ENCODE measurements at regions not wholly inside any gene's neighbourhood (a gene's known extent, or its start where the extent isn't known, plus 50 kb on each side); places are given as distances from the start of the nearest gene placed in this dataset.

DNA sequence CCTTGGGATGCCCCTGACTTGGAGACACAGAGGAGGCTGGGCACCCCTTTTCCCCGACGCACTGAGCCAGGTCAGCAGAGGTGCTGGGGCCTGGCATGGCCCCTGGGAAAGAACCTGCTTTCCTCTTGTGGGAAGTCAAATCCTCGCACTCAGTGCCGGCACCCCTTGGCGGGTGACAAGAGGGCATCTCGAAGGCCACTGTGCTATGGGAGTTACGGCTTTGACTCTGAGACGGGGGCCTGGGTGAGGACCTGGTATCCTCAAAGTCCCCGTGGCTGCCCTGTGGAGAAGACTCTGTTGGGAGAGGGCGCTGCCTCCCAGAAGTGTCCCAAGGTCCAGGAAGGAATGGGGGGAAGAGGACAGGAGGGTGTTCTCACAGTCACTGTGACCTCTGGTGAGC, 117.0 kb downstream of the METRNL start:
- no peak for DNase-seq
- Mint-ChIP-seq H3K36me3 (ENCODE audit: low read depth) (no peaks in the 10 kb centered on the region), H3K27ac (no peak overlapping the region), H3K4me1 (peaks cover 7% of the 10 kb centered on the region), H3K27me3 (ENCODE audit: low read depth, poor library complexity) (peaks cover 22% of the 10 kb centered on the region), H3K9me3 (peaks cover 34% of the 10 kb centered on the region), H3K4me3 (no peak overlapping the region)
- TF ChIP-seq, protein P1, sequence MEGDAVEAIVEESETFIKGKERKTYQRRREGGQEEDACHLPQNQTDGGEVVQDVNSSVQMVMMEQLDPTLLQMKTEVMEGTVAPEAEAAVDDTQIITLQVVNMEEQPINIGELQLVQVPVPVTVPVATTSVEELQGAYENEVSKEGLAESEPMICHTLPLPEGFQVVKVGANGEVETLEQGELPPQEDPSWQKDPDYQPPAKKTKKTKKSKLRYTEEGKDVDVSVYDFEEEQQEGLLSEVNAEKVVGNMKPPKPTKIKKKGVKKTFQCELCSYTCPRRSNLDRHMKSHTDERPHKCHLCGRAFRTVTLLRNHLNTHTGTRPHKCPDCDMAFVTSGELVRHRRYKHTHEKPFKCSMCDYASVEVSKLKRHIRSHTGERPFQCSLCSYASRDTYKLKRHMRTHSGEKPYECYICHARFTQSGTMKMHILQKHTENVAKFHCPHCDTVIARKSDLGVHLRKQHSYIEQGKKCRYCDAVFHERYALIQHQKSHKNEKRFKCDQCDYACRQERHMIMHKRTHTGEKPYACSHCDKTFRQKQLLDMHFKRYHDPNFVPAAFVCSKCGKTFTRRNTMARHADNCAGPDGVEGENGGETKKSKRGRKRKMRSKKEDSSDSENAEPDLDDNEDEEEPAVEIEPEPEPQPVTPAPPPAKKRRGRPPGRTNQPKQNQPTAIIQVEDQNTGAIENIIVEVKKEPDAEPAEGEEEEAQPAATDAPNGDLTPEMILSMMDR (IDR thresholded peaks at IDR 0.05) = no peak

DNA sequence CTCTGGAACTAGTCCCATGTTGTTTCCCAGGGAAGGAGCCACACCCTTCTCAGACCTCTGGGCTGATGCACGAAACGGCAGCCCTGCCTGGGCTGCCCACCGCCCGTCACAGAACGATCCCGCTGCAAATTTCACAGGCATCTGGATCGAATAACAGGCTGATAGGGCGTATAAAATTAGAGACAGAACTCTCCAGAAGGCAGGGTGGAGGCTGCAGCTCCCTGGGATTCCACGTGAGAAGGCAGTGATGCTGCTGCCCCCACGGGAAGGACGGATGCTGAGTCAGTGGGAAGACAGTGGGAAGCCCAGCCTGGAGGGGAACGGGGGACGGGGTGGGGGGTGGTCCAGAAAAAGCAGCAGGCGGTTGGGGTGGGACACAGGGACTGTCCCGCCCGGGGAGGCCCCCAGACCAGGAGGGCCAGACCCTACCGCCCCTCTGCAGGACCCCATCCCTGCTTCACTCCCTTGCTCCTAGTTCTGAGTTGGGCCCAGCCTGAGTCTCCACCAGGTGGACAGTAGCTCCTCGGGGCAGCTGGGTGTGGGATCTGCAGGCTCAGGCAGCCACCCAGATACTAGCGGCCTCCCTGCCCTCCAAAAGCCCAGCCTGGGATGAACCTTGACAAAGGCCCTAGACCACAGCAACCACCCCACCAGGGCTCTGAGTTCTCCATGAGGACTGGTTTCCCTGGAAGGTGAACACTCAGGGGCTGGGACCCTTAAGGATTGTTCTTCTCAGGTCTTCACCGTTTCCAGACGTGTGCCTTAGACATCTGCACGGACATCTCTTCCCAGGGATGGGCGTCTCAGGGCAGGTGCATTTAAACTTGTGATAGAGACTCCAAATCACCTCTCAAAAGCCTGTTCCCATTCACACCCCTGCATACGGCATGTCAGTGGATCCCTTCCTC, 117.8 kb downstream of the METRNL start:
- Mint-ChIP-seq H3K27me3 (ENCODE audit: low read depth, poor library complexity) (peaks cover 26% of the 10 kb centered on the region), H3K36me3 (ENCODE audit: low read depth) (no peaks in the 10 kb centered on the region), H3K4me1 (peaks cover 15% of the 10 kb centered on the region), H3K4me3 (no peak overlapping the region), H3K9me3 (peaks cover 34% of the 10 kb centered on the region), H3K27ac (no peak overlapping the region)
- no peak for DNase-seq
- TF ChIP-seq, protein P1 (IDR thresholded peaks at IDR 0.05) = no peak

DNA sequence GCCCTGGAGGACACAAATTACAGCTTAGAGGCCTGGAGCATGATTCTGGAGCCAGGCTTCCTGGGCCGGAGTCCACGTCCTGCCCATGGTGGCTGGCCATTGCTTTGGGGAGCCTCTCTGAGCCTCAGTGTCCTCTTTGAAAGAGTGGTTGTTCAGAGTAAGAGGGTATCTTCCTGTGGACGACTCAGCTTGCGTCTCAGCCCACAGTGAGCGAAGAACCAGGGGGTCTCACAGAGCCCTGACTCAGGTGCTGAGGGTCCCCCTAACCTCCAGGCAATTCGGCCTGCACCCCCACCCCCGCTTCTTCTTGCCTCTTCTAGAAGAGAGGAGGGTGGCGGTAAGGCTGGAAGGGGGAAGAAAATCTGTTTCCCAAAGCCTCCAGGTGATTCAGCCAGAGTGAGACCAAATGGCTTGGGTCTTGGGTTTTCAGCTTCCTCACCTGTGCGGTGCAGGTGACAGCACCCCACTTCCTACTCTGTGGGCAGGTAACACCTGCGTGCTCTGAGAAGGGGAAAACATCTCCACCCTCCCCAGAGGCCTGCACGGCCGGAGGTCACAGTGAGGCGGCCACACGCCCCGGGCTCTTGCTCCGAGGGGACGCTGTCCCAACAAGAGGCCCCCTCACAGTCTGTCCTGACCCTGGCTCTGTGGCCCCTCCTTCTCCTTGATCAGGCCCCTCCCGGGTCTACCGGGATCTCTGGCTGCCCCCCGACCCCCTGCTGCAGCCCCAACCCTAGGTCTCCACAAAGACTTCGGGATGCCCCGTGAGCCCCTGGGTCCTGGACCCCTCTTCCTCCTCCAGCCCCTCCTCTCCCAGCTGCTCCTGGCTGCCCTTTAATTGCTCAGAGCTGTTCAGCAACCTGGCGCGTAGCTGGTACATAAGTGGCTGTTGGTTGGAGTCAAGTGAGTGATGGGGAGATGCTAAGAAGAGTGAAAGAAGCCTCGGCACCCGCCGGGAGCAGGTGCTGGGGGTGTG, 119.2 kb downstream of the METRNL start:
- no peak overlapping the region for H3K4me3 Mint-ChIP-seq
- H3K27me3 Mint-ChIP-seq (ENCODE audit: low read depth, poor library complexity) = peaks cover 32% of the 10 kb centered on the region
- peaks cover 39% of the 10 kb centered on the region for H3K9me3 Mint-ChIP-seq
- TF ChIP-seq, protein P1 (IDR thresholded peaks at IDR 0.05) = no peak
- H3K4me1 Mint-ChIP-seq = peaks cover 19% of the 10 kb centered on the region
- no peak for DNase-seq
- no peak overlapping the region for H3K27ac Mint-ChIP-seq
- H3K36me3 Mint-ChIP-seq (ENCODE audit: low read depth) = no peaks in the 10 kb centered on the region

DNA sequence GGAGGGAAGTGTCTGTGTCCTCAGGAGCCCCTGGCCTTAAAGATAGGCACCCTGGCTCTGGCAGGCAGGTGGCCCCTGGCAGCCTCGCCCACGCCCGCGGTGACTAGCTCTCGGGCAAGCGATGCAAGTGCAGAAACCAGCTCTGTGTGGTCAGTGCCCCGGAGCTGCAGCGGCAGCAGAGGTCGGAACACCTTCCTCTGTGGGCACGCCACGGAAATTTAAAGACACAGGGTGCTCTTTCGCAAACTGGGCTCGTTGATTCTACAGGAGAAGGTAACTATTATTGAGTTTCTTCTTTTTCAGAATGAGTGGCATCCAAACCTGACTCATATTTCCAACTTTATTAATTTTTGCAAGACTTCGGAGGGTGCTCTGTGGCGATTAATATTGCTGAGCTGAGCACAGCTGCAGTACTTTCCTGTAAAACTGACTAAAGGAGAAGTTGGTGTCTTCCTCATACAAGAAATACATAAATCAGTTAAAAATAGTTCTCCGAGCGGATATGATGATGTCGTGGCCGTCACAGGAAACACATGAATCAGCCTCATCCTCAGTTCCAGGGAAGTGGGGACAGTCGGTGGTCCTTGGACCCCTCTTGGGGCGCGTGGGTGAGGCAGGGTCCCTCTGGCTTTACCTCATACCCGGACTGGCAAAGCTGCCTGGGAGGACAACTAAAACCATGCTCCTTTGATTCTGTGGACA, 120.2 kb downstream of the METRNL start:
- H3K27me3 Mint-ChIP-seq (ENCODE audit: low read depth, poor library complexity) = peaks cover 29% of the 10 kb centered on the region
- TF ChIP-seq, protein P1 (IDR thresholded peaks at IDR 0.05) = no peak
- peaks cover 39% of the 10 kb centered on the region for H3K9me3 Mint-ChIP-seq
- H3K4me1 Mint-ChIP-seq = peaks cover 19% of the 10 kb centered on the region
- H3K27ac Mint-ChIP-seq = no peak overlapping the region
- H3K36me3 Mint-ChIP-seq (ENCODE audit: low read depth) = no peaks in the 10 kb centered on the region
- H3K4me3 Mint-ChIP-seq = no peak overlapping the region
- no peak for DNase-seq

DNA sequence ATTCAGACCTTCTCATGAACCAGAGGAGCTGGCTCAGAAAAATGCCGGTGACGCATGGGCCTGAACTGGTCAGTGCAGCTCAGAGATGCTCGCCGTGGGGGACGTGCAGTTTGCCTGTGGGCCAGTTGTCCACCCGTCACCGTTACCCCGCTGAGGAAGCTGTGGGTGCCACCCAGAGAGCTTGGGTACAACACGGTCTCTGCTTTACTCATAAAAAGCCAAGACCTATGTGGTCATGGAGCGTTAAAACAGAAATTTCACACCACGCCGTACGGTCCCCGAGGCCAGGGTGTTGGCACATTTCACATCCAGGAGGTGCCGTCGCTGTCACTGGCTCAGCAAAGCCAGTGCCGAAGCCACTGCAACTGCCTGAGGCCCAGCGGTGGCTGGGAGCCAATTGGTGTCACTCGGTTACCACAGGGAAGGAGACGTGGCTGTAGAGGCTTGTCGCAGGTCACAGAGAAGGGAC, 120.9 kb downstream of the METRNL start:
- no peaks in the 10 kb centered on the region for H3K36me3 Mint-ChIP-seq (ENCODE audit: low read depth)
- H3K27ac Mint-ChIP-seq = peak overlapping the region; percentile 36
- H3K9me3 Mint-ChIP-seq = peaks cover 35% of the 10 kb centered on the region
- H3K27me3 Mint-ChIP-seq (ENCODE audit: low read depth, poor library complexity) = peaks cover 29% of the 10 kb centered on the region
- DNase-seq = no peak
- peaks cover 19% of the 10 kb centered on the region for H3K4me1 Mint-ChIP-seq
- TF ChIP-seq, protein P1 (IDR thresholded peaks at IDR 0.05) = no peak
- no peak overlapping the region for H3K4me3 Mint-ChIP-seq
